Left colon (tissue), 2 donors: ENCODE measurements at regions not wholly inside any gene's neighbourhood (a gene's known extent, or its start where the extent isn't known, plus 50 kb on each side); places are given as distances from the start of the nearest gene placed in this dataset.

Source experiments
- ATAC-seq: fragments of 200-7000 bp; cut with Tn5 transposase; one replicate; pipeline ENCODE4 v1.9.1; 2020; ENCODE audit warnings: mild to moderate bottlenecking, moderate library complexity
- DNase-seq, 2 donors: peaks; one replicate each; pipeline ENCODE4 v3.0.0-alpha.2; 2020
- intact Hi-C, 2 donors: fragments of 100-400 bp; cut with DNase I in 1 of 2; cut with micrococcal nuclease in 1 of 2; formaldehyde crosslinking; loops; one replicate each; pipeline versions ENCODE4 v1.11.2 to v1.14.0; 2022; cut with DNase I, micrococcal nuclease
- donor health status: DM: no; HTN: no; CAD: no.
- donor health status: DM: yes; HTN: yes; CAD: no.

GRCh38 chr14:95034788-95035187, 122.5 kb downstream of the DICER1 start:
- intact Hi-C loops: no loop called here
- DNase-seq (no peak), ATAC-seq (no peak)

GRCh38 chr14:95033682-95034632, 123.4 kb downstream of the DICER1 start:
- DNase-seq (no peak), ATAC-seq (no peak)
- intact Hi-C loops: no loop called here

GRCh38 chr14:95033031-95033430, 124.3 kb downstream of the DICER1 start:
- ATAC-seq: no peak
- intact Hi-C loops: no loop called here

GRCh38 chr14:95026851-95027463, 130.4 kb downstream of the DICER1 start:
- ATAC-seq (no peak), DNase-seq (no peak)
- intact Hi-C loops: no loop called here

More at GRCh38 chr14:95033031-95033430, 124.3 kb downstream of the DICER1 start:
- no peak for DNase-seq

- intact Hi-C loops: no loop called here
- DNase-seq: no peak
- ATAC-seq: no peak
Observed at GRCh38 chr14:95025941-95026340, 131.4 kb downstream of the DICER1 start.

GRCh38 chr14:95025218-95025617, 132.1 kb downstream of the DICER1 start:
- intact Hi-C loops: no loop called here
- ATAC-seq: no peak

GRCh38 chr14:95024380-95024779, 132.9 kb downstream of the DICER1 start:
- intact Hi-C loops: no loop called here
- ATAC-seq: no peak

More at GRCh38 chr14:95025218-95025617, 132.1 kb downstream of the DICER1 start:
- DNase-seq: no peak

GRCh38 chr14:95023886-95024285, 133.4 kb downstream of the DICER1 start:
- ATAC-seq (no peak), DNase-seq (no peak)
- intact Hi-C loops: no loop called here

More at GRCh38 chr14:95024380-95024779, 132.9 kb downstream of the DICER1 start:
- no peak for DNase-seq

GRCh38 chr14:95023115-95023514, 134.2 kb downstream of the DICER1 start:
- DNase-seq (no peak), ATAC-seq (no peak)
- intact Hi-C loops: no loop called here

GRCh38 chr14:95021588-95021987, 135.7 kb downstream of the DICER1 start:
- DNase-seq: no peak
- intact Hi-C loops: no loop called here
- ATAC-seq: no peak

- ATAC-seq (no peak), DNase-seq (no peak)
- intact Hi-C loops: no loop called here
Observed at GRCh38 chr14:95018821-95019220, 138.5 kb downstream of the DICER1 start.

- DNase-seq (no peak), ATAC-seq (no peak)
- intact Hi-C loops: no loop called here
Observed at GRCh38 chr14:95015046-95015445, 142.3 kb downstream of the DICER1 start.

- intact Hi-C loops: no loop called here
- DNase-seq (no peak), ATAC-seq (no peak)
Observed at GRCh38 chr14:95014036-95014435, 143.3 kb downstream of the DICER1 start.

GRCh38 chr14:95011445-95012006, 145.8 kb downstream of the DICER1 start:
- intact Hi-C loops: no loop called here
- DNase-seq: no peak

GRCh38 chr14:95008445-95009217, 148.7 kb downstream of the DICER1 start:
- intact Hi-C loops: no loop called here
- DNase-seq: no peak
- ATAC-seq: no peak

More at GRCh38 chr14:95011445-95012006, 145.8 kb downstream of the DICER1 start:
- no peak for ATAC-seq

GRCh38 chr14:95007921-95008320, 149.4 kb downstream of the DICER1 start:
- DNase-seq (no peak), ATAC-seq (no peak)
- intact Hi-C loops: no loop called here

GRCh38 chr14:95006479-95006878, 150.8 kb downstream of the DICER1 start:
- DNase-seq (no peak), ATAC-seq (no peak)
- intact Hi-C loops: no loop called here

- no peak for DNase-seq
- ATAC-seq: no peak
- intact Hi-C loops: no loop called here
Observed at GRCh38 chr14:95006051-95006450, 151.3 kb downstream of the DICER1 start.
